H1 (cell line): ENCODE measurements at regions not wholly inside any gene's neighbourhood (a gene's known extent, or its start where the extent isn't known, plus 50 kb on each side); places are given as distances from the start of the nearest gene placed in this dataset.

Experiments used
- CHD7 ChIP-seq: fragments of 300-600 bp; sonication (generic); IDR thresholded peaks from 2 replicates; pipeline ENCODE4 v1.7.1; 2012; ENCODE audit warnings: low read length, moderate library complexity, mild to moderate bottlenecking, inconsistent platforms; ENCODE audit not compliant: insufficient replicate concordance
- HDAC6 ChIP-seq: IDR thresholded peaks from one replicate; pipeline ENCODE4 v1.7.1; 2012; ENCODE audit warnings: low read depth, mild to moderate bottlenecking, inconsistent platforms, low read length, moderate library complexity

DNA sequence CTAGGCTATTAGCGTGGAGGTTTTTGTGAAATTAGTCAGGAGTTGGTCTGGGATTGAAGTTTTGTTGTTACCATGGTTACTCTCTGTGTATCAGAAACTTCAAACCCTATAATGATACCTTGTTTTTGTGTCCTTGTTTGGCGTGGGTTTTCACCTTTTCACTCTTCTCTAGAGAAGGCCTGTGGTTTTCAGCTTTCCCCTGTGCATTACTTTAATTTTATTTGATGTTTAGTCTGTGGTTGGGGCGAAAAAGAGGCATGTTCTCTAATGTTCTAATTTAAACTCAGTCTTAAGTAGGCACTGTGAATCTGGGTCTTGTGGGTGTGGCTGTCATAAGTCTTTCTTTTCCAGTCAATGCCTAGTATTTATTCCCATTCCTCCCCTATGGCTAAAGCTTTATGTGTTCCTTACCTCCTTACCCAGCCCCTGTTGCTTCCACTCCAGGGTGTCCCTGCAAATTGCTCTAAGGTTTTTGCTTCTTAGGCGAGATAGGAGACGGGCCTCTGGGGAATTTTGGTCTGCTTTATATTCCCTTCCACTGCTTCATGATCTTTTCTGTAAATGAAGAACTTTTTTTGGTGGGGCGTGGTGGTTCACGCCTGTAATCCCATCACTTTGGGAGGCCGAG is 125.1 kb upstream of the XIST start (continued):
- TF ChIP-seq CHD7 (no peak), HDAC6 (no peak)
